HG03457 (cell line): ENCODE measurements at regions not wholly inside any gene's neighbourhood (a gene's known extent, or its start where the extent isn't known, plus 50 kb on each side); places are given as distances from the start of the nearest gene placed in this dataset.

ENCODE experiments used
- ATAC-seq: cut with Tn5 transposase; IDR thresholded peaks from one replicate; pipeline ENCODE4 v1.9.1; 2021; ENCODE audit warnings: moderate number of reproducible peaks; ENCODE audit not compliant: unreplicated experiment

DNA sequence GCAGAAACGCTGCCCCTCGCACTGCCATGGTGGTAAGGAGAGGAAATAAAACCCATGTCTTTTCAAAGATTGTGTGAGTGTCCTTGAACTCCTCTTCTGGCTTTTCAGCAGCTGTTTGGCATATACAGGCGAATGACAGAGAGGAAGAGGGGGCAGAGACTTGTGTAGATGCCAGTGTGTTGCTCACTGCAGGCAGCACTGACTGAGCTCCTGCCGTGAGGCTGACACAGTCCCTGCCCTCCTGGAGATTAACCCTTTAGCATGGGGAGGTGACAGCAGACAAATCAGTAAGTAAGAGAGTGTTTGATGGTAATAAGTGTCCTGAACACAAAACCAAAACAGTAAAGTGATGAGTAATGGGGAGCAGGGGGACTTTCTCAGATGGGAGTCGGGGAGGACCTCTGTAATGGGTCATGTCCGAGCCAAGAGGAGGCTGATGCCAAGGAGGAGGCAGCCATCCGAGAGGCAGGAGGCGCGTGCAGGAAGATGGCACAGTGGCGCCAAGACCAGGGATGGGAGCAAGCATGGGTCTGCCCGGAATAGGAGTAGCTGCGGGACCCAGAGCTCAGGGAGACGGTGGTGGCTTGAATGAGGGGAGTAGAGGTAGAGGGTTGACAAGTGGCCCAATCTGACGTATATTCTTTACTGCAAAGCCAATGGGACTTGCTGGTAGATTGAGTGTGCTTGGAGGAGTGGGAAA is 182.2 kb downstream of the FOXO1 start:
- no peak for ATAC-seq

- ATAC-seq: no peak
These were observed 181.5 kb downstream of the FOXO1 start for GRCh38 chr13:40484974-40485373.

DNA sequence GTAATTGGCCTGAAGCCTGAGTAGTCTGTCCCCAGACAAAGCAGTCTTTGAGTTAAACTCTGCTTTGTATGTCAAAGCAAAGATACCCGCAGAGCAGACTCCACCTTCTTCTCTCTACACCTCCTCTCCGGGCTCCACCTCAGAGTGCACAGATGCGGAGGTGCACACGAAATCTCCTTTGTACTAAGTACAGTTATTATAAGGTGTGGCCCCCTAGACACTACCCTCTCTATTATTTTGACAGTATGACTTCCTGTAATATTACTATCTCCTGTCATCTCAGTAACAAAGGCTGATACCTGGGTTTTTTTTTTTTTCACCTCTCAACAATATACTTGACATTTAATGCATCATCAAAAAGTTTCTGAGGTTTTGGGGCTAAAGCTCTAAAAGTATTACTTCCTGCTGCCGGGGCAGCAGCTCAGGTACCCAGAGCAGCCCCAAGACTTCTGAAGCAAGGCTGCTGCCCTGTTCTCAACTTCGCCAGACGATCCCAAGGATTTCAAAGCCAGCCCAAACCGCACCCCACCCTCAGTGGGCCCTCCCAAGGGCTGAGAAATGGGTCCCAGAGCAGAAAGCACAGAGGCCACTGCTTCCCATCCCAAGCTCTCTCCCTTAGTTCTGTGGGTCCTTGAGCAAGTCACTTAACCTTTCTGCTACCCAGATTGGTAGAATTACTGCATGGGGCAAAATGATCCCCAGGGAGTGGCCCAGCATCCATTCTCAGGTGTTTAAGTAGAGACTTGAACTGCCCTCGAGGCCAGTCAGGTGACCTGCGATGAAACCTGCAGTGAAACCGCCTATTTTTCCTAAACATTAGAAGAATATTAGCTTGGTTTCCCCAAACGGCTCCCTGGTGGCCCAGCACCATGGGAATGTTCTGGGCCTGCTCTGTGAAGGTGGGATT is 180.6 kb downstream of the FOXO1 start:
- ATAC-seq: no peak

DNA sequence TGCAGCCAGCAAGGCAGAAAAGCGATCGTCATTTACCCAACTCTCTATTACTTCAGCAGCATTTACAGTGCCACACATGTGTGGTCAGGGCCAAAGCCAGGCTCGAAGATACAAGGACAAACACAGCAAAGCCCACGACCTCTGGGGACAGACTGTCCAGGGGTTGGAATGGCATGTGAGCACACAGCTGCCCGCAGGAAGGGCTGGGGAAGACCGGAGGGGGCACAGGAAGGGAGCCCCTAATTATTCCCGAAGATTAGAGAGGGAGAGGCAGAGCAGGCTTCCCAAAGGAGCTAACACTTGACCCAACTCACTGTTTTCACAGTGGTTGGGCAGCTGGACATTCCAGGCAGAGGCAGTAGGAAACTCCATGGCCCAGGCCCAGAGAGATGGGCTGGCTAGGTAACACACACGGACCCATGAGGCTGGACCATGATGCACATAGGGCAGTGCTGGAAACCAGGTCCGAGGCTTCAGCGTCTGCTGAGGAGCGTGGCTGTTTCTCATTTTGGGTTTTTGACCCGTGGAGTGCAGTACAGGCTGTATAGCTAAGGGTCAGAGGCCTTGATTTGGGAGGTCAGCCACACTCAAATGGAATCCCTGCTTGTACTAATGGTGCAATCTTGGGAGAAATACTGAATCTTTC is 179.8 kb downstream of the FOXO1 start:
- no peak for ATAC-seq

DNA sequence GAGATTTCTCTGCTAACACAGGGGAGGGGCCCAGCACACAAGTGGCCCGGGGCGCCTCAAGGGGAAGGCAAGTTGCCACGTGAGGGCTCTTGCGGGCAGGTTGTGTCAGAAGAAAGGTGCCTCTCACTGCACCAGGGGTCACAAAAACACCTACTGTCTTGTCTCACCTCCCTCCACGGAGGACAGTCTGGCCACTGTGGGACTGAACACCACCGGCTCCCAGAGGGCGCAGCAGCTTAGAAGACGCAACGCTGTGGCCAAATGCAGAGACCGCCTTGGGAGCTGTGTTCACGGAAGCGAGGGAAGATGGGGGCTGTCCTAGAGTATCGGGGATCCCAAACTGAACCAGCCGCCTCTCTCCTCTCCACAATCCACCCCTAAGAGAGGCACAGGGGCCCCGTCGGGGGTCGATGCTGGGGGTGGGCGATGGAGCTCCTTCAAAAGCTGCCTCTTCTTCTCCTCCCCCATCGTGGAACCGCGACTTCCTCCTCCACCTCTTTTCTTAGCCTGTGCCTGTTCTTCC is 177.5 kb downstream of the FOXO1 start:
- no peak for ATAC-seq

GRCh38 chr13:40490086-40490758 is 176.2 kb downstream of the FOXO1 start:
- ATAC-seq: no peak

DNA sequence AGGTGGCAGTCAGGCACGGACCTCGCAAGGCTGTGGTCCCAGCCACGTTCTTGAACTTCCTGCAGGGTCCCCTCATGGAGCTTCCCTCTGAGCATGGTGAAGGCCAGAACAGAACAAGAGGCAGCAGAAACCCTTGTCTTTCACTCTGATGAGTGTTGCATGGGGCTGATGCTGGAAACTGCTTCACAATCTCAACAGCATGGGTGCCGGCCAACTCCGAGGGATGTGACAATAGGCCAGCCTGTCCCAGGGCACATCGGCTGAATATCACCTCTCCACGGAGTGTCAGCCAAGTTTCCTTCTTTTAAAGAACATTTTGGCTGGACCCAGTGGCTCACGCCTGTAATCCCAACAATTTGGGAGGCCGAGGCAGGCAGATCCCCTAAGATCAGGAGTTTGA is 173.9 kb downstream of the FOXO1 start:
- no peak for ATAC-seq

DNA sequence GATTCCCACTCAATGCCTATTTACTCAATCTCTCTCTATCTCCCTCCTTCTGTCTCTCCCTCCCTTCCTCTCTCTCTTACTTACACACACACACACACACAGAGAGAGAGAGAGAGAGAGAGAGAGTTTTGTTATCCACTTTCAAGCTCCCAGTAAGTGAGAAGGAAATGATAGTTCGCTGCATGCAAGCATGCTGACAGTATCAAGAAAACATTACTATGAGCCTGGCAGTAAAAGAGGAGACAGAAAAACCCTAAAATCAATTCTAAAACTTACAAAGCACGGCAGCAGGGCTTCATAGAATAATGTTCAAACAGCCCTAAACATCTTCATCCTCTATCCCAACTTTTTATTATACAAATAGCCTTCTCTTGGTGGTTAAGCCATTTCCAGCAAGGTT is 171.9 kb downstream of the FOXO1 start:
- ATAC-seq: no peak

DNA sequence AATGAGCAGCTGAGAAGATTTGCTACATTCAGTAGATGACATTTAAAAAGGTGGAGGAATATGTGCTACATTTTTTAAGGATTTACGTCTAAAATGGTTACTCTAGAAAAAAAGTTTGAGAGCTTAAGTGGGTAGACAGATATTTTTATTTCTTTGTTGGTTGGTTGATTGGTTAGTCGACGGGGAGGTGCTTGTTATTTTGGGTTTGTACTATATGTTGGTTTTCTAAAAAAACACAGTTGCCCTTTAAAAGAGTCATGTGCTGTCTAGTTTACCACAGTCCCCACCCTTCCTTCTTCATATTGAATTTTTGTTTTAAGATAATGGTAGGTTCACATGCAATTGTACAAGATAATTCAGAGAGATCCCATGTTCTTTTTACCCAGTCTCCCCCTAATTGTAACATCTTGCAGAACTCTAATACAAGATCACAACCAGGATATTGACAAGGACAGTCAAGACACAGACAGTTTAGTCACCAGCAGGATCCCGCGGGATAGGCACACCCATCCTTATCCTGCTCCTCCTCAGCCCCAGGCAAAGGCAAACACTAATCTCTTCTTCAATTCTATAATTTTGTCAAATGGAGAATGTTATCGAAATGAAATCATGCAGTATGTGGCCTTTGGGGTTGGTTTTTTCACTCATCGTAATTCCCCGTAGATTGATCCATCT is 171.4 kb downstream of the FOXO1 start:
- ATAC-seq: no peak

GRCh38 chr13:40495621-40496001 is 170.8 kb downstream of the FOXO1 start:
- no peak for ATAC-seq

DNA sequence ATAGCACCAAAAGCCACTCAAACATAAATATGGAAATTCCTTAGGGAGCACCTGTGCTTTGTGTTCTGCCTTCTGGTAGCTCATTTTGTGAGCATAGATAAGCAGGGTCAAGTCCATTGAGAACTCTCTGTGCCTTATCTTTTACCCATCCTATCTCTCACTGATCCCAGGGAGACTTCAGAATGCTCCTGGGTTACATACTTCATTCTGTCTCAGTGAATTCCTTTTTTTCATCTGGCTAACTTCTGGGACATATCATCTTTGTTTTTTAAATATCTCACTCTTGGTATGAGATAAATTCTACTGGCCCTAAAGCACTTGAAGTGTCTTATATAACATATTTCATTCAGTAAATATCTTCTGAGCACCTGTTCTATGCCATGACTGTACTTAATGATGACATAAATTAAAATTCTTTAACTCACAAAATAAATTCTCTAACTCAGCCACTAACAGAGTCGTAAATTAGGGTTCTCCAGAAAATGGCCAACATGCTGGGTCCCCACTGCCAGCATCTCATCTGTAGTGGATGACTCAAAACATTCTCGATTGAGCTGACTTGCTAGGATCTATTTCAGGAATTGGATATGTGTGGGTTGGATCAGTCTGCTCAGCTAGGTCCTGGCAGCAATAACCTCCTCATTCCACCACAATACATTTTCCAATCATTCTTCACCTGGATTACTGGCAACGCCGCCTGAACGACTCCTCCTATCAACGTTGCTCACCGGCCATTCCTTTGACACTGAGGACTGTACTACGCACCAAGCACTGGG is 170.2 kb downstream of the FOXO1 start:
- ATAC-seq: no peak

GRCh38 chr13:40498461-40498860 is 168.0 kb downstream of the FOXO1 start:
- no peak for ATAC-seq

GRCh38 chr13:40502236-40502635 is 164.2 kb downstream of the FOXO1 start:
- ATAC-seq: no peak

DNA sequence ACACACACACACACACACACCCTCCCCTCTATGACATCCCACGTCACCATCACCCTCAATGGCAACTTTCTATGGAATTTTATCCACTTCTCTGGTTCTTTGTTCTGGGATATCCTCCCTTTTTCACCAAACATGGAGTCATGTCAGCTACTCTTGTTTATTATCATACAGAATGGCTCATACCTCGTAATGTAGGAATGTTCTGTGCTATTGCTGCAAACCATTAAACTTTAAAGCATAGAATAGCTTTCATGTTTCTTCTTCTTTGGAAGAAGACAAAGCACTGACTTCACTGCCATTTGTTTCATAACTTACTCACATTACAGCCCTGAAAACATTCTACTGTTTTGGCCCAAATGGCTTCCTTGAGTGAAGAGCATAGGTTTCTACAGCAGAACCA is 163.4 kb downstream of the FOXO1 start:
- no peak for ATAC-seq

GRCh38 chr13:40503966-40504591 is 162.4 kb downstream of the FOXO1 start:
- no peak for ATAC-seq

- ATAC-seq: no peak
These were observed 161.8 kb downstream of the FOXO1 start for GRCh38 chr13:40504641-40505040.

GRCh38 chr13:40505196-40505595 is 161.2 kb downstream of the FOXO1 start:
- ATAC-seq: no peak
